GM18498 (cell line): ENCODE measurements at regions not wholly inside any gene's neighbourhood (a gene's known extent, or its start where the extent isn't known, plus 50 kb on each side); places are given as distances from the start of the nearest gene placed in this dataset.
"Not testable (repeated sequence)": the region's sequence is repeated elsewhere in the genome, so short reads cannot be mapped to it uniquely, and the experiment has no call there.

ENCODE experiments used
- ATAC-seq: cut with Tn5 transposase; IDR thresholded peaks from one replicate; pipeline ENCODE4 v1.9.1; 2021; ENCODE audit warnings: mild to moderate bottlenecking, moderate library complexity; ENCODE audit not compliant: unreplicated experiment

DNA sequence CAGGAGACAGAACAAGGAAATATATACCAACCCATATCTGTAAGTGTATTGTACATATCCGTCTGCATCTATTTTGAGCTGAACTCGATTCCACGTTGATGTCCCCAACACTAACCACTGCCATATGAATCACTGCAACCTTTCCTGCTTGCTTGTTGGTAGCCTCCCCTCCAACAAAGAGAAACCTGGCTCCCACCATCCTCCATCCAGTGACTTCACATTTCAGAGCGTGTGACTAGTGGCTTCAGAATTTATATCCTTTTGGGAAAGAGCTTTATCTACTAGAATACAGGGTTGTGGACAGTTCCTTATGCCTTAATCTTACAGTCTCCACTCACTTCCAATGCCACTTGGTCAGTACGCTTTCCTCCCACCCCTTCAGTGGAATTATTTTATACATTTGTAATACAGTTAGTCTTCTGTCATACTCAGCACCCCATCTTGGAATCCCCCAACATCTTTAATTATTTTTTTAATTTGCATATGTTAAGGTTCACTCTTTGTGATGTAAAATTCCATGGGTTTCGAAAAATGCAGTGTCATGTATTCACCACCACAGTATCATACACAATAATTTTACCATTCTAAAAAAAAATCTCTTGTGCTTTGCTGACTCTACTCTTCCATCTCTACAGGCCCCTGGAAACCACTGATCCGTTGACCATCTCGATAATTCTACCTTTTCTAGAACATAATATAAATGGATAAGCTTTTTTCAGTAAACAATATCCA lies 264.7 kb downstream of the BCL2L11 start:
- not testable (repeated sequence) for ATAC-seq

- not testable (repeated sequence) for ATAC-seq
Observed at GRCh38 chr2:111390605-111391004, 269.9 kb downstream of the BCL2L11 start.

DNA sequence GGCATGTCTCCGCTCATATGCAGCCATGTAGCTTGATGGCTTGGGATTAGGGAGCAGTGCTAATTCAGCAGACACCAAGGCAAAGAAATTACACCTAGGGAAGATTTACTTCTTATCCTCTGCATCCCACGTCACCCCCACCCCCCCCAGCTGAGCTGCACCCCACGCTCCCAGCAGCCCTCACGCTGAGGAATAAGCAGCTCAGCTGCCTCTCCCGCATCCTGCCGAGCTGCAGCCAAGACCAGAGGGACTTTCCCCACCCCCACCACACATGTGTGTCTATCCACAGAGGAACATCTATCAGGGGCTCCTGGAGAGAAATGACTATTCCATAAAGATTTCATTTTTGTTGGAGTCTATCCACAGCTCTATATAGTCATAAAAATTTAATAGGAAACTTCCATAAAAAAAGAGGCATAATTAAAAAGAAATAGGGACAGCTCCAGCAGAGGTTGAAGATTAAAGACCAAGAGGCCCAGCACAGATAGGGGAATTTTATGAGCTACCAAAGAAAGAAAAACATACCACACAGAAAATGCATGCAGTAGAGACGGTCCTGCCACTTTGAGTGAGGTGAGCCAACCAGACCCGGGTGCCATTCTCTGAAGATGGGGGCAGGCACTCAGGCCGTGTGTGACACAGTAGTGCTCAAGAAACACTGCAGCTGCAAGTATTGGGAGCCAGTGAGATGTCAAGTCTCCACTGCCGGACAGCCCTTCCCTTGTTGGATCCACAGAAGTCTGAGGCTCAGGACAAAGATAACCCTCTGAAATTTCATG lies 274.8 kb downstream of the BCL2L11 start:
- ATAC-seq: not testable (repeated sequence)

DNA sequence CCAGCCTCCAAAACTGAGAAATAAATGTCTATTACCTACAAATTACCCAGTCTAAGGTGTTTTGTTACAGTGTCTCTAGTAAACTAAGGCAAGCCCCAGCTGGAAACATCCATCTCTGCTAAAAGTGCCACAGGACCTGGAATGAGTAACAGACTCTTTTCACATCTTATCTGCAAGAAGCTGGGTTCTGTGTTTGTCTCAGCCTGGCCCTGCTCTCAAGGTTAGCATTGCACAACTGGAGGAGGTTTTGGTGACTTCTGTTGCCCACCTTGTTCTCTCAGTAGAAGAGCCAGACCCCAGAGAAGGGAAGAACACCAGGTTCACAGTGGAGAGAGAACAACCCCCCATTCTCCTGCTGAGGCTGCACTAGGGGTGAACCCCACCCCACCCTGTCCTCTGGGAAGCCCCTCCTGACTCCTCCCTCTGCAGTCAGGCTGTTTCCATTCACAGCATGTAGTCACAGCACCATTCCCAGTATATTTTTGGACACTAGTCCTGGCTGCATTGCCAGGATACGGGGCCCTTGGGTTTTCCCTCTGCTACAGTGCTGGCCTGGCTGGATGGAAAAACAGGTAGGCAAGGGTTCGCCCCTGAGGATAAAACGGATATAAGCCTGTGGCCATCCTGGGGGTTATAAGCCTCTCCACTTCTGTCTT lies 280.0 kb downstream of the BCL2L11 start:
- ATAC-seq: not testable (repeated sequence)

DNA sequence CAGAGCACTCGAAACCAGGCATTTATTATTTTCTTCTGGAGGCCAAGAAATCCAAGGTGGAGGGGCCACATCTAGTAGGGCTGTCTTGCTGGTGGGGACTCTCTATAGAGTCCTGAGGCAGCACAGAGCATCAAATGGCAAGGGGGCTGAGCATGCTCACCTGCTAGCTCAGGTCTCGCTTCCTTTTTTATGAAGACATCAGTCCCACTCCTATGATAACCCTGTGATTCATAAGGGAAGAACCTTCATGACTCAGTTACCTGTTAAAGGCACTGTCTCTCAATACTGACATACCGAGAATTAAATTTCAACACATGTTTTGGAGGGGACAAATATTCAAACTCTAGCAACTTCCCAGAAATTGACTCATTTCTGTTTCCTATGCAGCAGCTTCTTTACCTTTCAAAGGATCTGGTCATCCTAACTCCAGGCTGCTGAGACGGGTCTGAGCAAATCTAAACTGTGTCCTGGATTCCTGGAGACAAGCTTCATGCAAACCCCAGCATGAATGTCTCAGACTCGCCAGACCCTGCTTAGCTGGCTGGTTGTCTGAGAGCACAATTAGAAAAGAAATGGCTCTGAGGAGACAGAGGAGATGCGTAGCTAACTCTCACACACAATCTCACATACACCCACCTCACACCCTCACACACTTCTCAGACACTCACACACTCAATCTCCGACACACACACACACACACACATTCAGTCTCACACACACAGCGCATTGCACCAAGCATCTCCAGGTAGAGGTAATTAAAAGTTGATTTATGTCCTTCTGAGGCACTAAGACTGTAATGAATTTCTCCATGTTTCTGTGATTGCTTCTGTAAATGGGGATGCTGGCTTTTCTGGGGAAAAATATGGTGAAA lies 280.8 kb downstream of the BCL2L11 start:
- ATAC-seq: not testable (repeated sequence)

DNA sequence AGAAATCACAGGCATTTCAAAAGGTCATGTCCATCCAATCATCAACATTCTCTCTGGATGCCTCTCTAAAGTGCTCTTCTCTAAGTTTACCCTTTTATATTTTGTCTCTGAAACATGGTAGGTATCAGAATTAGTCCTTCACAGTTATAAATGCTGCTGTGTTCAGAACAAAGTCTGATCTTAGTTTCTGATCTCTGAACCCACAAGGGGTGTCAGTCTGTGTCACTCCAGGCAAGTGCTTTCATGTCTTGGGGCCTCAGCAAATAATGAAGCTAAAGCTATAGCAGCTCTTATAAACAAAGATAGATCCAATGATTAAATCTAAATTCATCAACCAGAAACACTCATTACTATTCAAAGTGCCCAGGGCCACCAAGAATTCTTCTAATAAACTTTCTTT lies 281.7 kb downstream of the BCL2L11 start:
- ATAC-seq: not testable (repeated sequence)

DNA sequence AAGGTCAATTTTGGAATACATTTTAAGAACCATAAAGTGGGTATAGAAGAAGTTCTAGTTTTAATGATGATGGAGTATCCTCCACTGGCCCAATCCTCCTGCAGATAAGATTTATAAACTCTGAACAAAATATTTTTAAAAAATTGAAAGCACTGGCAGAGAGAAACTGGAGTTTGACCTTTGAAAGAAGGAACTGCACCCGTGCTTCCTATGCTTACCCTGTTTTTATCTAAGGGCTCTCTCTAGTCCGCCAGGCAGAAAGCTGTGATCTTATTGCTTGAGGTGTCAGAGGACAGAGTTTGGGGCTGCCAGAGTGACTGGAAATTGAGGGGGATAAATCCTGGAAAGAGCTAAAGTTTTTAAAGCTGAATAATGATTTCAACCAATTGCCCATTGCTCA lies 282.6 kb downstream of the BCL2L11 start:
- not testable (repeated sequence) for ATAC-seq

DNA sequence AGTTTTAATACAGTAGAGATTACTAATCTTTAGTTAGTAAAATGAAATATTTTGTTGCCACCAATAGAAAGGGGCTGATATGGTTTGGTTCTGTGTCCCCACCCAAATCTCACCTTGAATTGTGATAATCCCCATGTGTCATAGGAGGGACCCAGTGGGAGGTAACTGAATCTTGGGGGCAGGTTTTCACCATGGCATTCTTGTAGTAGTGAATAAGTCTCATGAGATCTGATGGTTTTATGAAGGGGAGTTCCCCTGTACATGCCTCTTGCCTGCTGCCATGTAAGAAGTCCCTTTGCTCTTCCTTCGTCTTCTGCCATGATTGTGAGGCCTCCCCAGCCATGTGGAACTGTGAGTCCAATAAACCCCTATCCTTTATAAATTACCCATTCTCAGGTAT lies 285.9 kb downstream of the BCL2L11 start:
- not testable (repeated sequence) for ATAC-seq

DNA sequence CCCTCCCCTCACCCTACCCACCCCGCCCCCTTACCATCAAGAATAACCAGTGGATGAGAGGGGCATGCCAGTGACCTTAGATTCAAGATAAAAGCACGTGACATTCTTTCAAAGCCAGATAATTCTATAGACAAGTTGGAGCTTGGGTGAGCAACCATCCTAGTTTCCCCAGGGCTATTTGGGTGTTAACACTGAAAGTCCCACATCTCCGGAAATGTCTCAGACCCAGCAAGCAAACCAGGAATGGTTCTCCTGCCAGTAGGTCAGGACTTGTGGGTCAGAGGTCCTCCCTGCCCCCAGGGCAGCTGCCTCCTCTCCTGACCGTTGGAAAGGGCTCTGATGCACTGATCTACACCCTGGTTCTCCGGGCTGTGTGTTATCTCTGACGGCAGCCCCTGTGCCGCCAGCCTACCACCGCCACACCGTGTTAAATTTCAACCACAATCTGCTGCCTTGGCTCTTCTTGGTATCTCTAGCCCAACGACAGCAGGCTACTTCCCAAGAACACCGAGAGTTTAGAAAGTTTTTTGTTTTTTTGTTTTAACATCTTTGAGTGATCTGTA lies 287.0 kb downstream of the BCL2L11 start:
- ATAC-seq: not testable (repeated sequence)

DNA sequence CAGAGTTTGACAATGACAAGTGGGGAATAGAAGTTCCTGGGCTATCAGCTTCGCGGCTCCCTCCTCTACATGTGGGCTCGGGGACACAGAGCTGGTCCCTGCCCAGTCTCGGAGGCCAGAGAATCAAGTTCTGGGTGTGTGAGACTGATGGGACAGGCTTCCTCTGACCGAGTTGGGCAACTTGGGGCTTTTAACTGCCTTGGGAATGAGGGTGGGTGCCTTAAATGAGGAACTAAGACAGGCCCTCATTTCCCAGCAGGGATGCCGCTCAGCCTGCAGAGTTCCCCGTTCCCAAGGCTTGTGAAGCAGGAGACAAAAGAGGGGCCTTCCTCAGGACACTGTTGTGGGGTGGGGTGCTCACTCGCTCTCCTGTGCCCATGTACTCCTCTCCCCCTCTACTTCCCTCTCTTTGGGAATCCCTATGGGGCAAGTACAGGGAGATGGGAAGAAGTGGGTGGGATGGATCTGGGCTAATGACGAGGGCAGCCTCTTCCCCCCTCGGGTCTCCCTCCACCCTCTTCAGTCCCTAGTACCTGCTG lies 290.2 kb downstream of the BCL2L11 start:
- ATAC-seq: not testable (repeated sequence)

GRCh38 chr2:111411867-111412681 lies 291.4 kb downstream of the BCL2L11 start:
- not testable (repeated sequence) for ATAC-seq

DNA sequence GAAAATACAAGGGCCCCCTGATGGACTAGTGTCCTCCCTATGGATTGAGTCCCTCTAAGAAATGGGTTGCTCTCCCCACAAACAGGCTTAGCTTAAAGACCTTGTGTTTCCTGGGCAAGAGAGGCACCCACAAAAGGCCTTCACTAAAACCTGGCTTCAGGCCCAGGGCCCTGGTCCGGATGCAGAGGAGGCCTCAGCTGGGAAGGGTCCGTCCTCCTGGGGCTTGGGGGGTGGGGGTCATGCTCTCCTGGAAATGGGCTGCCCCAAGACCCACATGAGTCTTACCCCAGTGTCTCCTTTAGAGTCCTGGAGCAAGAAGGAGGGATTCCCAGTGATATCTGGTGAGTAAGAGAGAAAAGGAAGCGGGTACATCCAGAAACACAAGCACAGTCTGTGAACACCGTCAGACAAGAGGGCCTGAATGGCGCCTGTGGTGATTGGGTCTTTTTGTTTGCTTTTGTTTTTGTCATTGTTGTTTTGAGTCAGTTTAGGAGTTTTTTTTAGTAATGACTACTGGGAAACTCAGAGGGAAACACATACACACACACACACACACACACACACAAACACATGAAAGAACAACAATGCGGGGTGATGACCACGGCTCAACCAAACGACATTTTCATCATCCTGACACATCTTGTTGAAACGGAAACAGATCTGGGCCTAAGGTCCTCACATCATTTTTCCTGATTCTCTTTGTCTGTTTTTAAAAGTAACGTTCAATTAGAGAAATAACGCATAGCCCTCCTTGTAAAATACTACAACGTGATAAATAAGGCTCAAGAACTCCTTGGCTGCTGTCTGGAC lies 292.3 kb downstream of the BCL2L11 start:
- ATAC-seq: not testable (repeated sequence)

GRCh38 chr2:111413950-111414349 lies 293.2 kb downstream of the BCL2L11 start:
- ATAC-seq: not testable (repeated sequence)

DNA sequence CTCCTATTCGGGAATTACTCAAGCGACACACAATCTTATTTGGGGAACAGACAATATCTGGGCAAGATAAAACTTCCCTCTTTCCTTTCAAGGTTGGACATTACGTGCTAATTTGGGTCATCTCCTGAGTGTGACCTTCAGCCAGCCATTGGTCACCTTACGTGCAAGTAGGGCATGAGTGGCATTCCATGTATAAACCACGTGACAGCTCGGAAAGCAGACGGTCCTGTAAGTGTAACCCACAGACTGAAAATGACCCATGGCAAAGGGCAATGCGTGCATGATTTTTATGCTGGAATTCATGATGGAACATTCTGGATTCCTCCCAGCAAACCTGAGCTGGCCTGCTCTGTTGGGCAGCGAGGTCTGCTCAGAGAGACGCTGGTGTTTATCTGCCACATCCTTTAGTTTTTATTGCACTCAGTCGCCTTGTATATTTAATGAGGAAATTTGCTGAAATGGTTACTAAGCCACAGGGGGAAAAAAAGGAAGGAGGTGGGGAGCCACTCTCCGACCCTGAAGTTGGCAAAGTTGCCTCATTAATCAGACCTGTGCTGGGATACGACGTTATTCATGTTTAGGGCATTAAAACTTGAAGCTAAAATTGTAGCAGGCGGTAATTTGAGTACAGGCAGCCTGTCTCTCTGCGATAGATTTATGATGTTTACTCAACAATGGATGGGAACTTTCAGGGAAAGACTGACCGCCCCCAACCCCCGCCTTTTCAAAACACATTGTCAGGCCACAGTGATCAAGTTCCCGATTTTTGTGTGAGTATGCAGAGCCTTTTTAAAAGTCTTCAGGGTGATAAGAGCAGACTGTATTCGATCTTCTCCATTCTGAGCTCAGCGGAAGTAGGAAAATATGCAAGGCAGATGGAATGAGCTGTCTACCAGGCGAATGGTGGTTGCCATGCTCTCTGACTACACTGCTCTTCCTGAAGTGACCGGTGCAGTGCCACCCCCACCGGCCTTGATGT lies 295.3 kb downstream of the BCL2L11 start:
- ATAC-seq: not testable (repeated sequence)

DNA sequence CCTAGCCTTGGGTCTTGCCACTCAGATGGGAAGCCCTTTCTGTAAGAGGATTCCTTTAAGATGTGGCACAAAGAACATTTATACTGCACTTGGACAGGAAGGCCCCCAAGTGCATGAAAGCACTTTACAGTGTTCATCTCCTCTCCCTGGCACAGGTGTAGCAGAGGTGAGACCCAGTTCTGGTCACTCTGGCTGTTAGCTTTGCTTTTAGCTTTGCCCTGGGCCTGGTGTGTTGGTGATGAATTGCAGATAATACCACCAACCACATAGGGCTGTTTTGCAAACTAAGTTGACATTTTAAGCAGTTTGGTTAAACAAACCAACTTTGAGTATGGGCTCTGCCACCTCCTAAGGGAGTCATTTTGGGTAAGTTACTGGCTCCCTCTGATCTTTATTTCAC lies 296.3 kb downstream of the BCL2L11 start:
- ATAC-seq: not testable (repeated sequence)

DNA sequence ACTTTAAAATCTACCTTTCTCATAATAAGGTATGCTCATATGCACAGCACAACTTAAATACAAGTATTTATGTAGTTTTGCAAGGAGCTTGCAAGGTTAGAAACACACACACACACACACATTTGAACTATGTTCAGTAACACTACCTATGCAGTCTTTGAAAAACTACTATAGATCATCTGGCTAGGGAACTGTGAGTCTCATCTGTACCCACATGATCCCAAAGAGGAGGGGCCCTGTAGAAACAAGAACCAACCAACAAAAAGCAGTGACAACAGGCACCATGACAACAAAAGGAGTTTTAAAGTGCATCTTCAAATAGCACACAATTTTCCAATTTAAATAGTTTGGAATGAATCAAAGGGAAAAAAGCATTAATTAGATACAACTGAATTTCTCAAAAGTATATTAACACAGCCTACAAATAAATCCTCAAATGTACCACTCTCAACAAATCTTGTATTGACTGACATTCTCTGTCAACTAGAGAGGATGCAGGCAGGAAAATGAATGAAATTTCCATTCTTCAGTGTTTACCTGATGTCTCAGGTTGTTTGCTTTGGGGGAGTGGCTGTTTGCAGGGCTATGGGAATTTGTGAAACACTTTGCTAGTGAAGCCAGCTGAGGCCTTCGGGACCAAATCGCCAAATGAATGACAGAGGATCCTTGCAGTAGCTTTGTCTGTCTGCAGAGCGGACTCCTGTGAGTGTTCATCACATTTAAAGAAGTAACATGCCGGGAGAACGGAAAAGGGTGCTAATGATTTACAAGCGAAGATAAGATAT lies 297.6 kb downstream of the BCL2L11 start:
- ATAC-seq: not testable (repeated sequence)
